Natural killer cell (primary cell): ENCODE measurements at regions not wholly inside any gene's neighbourhood (a gene's known extent, or its start where the extent isn't known, plus 50 kb on each side); places are given as distances from the start of the nearest gene placed in this dataset.
A peak's percentile ranks its signal among the peaks of the same experiment; 100 is the strongest.

Experiments
- ATAC-seq, 3 donors: fragments of 150-1000 bp in 2 of 3; fragments of 200-7000 bp in 1 of 3; cut with Tn5 transposase; 1 replicate in 1 of 3; 2 replicates in 2 of 3; pipeline ENCODE4 v1.10.0; 2021; ENCODE audit warnings: mild to moderate bottlenecking in 2 of 3, moderate library complexity in 2 of 3
- DNase-seq, 2 donors: peaks; one replicate each; pipeline versions ENCODE4 v3.0.0 to v3.0.0-alpha.2; 2013 to 2021; ENCODE audit warnings: mixed read lengths in 1 of 2
- H3K27ac ChIP-seq: one replicate; pipeline ENCODE4 v1.5.1; 2013; ENCODE audit warnings: mild to moderate bottlenecking, low read length
- H3K27me3 ChIP-seq: one replicate; pipeline ENCODE4 v1.6.1; 2013; ENCODE audit warnings: low read length; ENCODE audit not compliant: control insufficient read depth, insufficient read depth
- H3K36me3 ChIP-seq: one replicate; pipeline ENCODE4 v1.6.1; 2013; ENCODE audit warnings: low read length; ENCODE audit not compliant: control insufficient read depth, insufficient read depth
- H3K4me1 ChIP-seq: one replicate; pipeline ENCODE4 v1.6.1; 2013; ENCODE audit warnings: low read length; ENCODE audit not compliant: control insufficient read depth, insufficient read depth
- H3K4me3 ChIP-seq: one replicate; pipeline ENCODE4 v1.5.1; 2013; ENCODE audit warnings: low read length
- H3K9me3 ChIP-seq: one replicate; pipeline ENCODE4 v1.6.1; 2013; ENCODE audit warnings: low read length; ENCODE audit not compliant: control insufficient read depth, insufficient read depth
- H3K27ac Mint-ChIP-seq, 2 donors: one replicate each; pipeline ENCODE4 v1.8.0; 2022; ENCODE audit warnings: mild to moderate bottlenecking in 2 of 2, mixed read lengths in 2 of 2, moderate library complexity in 1 of 2
- H3K27me3 Mint-ChIP-seq, 2 donors: one replicate each; pipeline ENCODE4 v1.8.0; 2022; ENCODE audit warnings: low read depth in 2 of 2, mixed read lengths in 2 of 2
- H3K36me3 Mint-ChIP-seq: one replicate; pipeline ENCODE4 v1.8.0; 2022; ENCODE audit warnings: mixed read lengths
- H3K4me1 Mint-ChIP-seq, 2 donors: one replicate each; pipeline ENCODE4 v1.8.0; 2022; ENCODE audit warnings: mixed read lengths in 2 of 2
- H3K4me3 Mint-ChIP-seq: one replicate; pipeline ENCODE4 v1.8.0; 2022; ENCODE audit warnings: mild to moderate bottlenecking, moderate library complexity, mixed read lengths
- H3K9me3 Mint-ChIP-seq, 2 donors: one replicate each; pipeline ENCODE4 v1.8.0; 2022; ENCODE audit warnings: mixed read lengths in 2 of 2
- CTCF ChIP-seq: fragments of 200-600 bp; IDR thresholded peaks from one replicate; pipeline ENCODE4 v1.8.0; 2022; ENCODE audit warnings: antibody characterized with exemption
- WGBS: methylation state at CpG from one replicate; pipeline ENCODE4 v1.1.7; 2013; ENCODE audit warnings: missing lambda C conversion rate; ENCODE audit not compliant: insufficient coverage; 5-methylcytosine and 5-hydroxymethylcytosine counted together
- intact Hi-C: fragments of 100-400 bp; cut with micrococcal nuclease; formaldehyde crosslinking; loops from one replicate; pipeline ENCODE4 v1.14.2; 2022

DNA sequence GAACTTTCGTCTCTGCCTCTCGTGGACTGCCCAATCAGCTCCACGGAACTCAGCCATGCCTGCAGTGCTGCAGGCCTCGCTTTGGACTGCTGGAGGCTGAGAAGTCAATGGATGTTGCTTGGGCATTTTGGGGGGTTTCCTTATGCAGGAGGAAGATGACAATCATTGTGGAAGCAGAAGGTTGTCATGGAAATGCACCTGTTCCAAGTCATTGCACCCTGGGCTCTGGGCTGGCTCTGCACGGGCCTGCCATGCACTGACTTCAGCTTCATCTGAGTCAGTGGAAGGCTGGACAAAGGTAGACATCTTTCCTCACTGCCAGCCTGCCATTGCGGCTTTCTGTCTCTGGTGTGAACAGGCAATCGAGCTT lies 217.3 kb downstream of the RPS24 start:
- H3K27me3 ChIP-seq, result no peaks in the 10 kb centered on the region
- H3K36me3 ChIP-seq, result no peaks in the 10 kb centered on the region
- intact Hi-C loops, result no loop called here
- Mint-ChIP-seq H3K27me3 (peaks cover 18 to 36% of the 10 kb centered on the region in 2 donors), H3K4me1 (peaks cover 36 to 37% of the 10 kb centered on the region in 2 donors), H3K9me3 (no peaks in the 10 kb centered on the region), H3K36me3 (no peaks in the 10 kb centered on the region), H3K4me3 (peak overlapping the region; percentile 80), H3K27ac (no peak overlapping the region)
- H3K27ac ChIP-seq, result no peak overlapping the region
- ATAC-seq (no peak), DNase-seq (no peak)
- no peak for TF ChIP-seq CTCF
- no peaks in the 10 kb centered on the region for H3K9me3 ChIP-seq
- H3K4me1 ChIP-seq, result peaks cover 34% of the 10 kb centered on the region
- WGBS, result 88% methylated on average over 7 of the region's 7 CpGs
- H3K4me3 ChIP-seq, result no peak overlapping the region

- ATAC-seq (no peak), DNase-seq (no peak)
- Mint-ChIP-seq H3K9me3 (no peaks in the 10 kb centered on the region), H3K36me3 (no peaks in the 10 kb centered on the region), H3K4me1 (peaks cover 36 to 37% of the 10 kb centered on the region in 2 donors), H3K27me3 (peaks cover 18 to 36% of the 10 kb centered on the region in 2 donors), H3K4me3 (no peak overlapping the region), H3K27ac (no peak overlapping the region)
- 95% methylated on average over 8 of the region's 10 CpGs for WGBS
- H3K36me3 ChIP-seq, result no peaks in the 10 kb centered on the region
- H3K9me3 ChIP-seq, result no peaks in the 10 kb centered on the region
- no peak overlapping the region for H3K27ac ChIP-seq
- peaks cover 34% of the 10 kb centered on the region for H3K4me1 ChIP-seq
- H3K27me3 ChIP-seq, result no peaks in the 10 kb centered on the region
- intact Hi-C loops, result no loop called here
- no peak for TF ChIP-seq CTCF
- no peak overlapping the region for H3K4me3 ChIP-seq
These were observed 218.6 kb downstream of the RPS24 start for GRCh38 chr10:78252286-78252685.

DNA sequence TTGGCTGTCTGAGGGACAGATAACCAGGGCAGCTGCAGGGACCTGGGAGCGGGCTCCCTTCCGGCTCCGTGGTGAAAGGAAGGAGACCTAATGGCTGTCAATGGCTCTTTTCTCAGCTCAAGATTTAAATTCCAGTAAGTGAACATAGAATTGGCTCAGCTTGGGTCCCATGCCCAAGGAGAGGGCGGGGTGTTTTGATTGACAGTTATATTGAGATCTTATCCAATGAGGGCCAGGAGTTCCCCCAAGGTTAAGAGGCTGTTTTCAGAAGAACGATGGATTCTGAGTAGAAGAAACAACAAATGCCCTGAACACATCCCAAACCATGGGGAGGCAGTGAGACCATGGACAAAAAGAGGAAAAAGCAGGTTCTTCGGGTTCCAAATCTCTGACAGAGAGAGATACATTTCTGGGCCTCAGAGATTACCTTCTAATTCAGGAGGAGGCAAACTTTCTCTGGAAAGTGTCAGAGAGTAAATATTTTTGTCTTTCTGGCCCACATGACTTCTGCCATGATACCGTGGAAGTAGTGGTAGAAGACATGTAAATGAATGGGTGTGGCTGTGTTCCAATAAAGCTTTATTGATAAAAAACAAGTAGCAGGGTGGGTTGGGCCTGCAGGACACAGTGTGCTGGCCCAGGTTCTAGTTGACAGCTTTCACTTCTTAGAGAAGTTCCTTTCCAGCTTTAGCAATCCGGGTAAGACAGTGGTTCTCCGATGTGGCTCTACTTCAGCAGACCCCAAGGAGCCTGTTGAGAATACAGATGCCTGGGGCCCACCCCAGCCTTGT lies 219.6 kb downstream of the RPS24 start:
- H3K27ac Mint-ChIP-seq, result no peak overlapping the region
- no peaks in the 10 kb centered on the region for H3K27me3 ChIP-seq
- H3K36me3 Mint-ChIP-seq, result no peaks in the 10 kb centered on the region
- no peaks in the 10 kb centered on the region for H3K9me3 Mint-ChIP-seq
- peaks cover 22 to 28% of the 10 kb centered on the region in 2 donors for H3K27me3 Mint-ChIP-seq
- H3K27ac ChIP-seq, result no peak overlapping the region
- ATAC-seq (no peak), DNase-seq (no peak)
- WGBS, result 95% methylated on average over 9 of the region's 9 CpGs
- H3K4me3 Mint-ChIP-seq, result no peak overlapping the region
- peaks cover 33% of the 10 kb centered on the region for H3K4me1 ChIP-seq
- no peak overlapping the region for H3K4me3 ChIP-seq
- H3K4me1 Mint-ChIP-seq, result peaks cover 30% of the 10 kb centered on the region in 2 donors
- no peak for TF ChIP-seq CTCF
- H3K9me3 ChIP-seq, result no peaks in the 10 kb centered on the region
- H3K36me3 ChIP-seq, result no peaks in the 10 kb centered on the region
- intact Hi-C loops, result no loop called here

- Histone ChIP-seq H3K9me3 (no peaks in the 10 kb centered on the region), H3K4me1 (peaks cover 26% of the 10 kb centered on the region), H3K4me3 (no peak overlapping the region), H3K27me3 (no peaks in the 10 kb centered on the region), H3K27ac (no peak overlapping the region), H3K36me3 (no peaks in the 10 kb centered on the region)
- no peak for ATAC-seq
- no peak for DNase-seq
- intact Hi-C loops, result no loop called here
- 78% methylated on average over 3 of the region's 3 CpGs for WGBS
- no peak overlapping the region for H3K4me3 Mint-ChIP-seq
- no peak overlapping the region for H3K27ac Mint-ChIP-seq
- no peaks in the 10 kb centered on the region for H3K36me3 Mint-ChIP-seq
- H3K4me1 Mint-ChIP-seq, result peaks cover 22% of the 10 kb centered on the region in 2 donors
- H3K27me3 Mint-ChIP-seq, result peaks cover 20 to 23% of the 10 kb centered on the region in 2 donors
- TF ChIP-seq CTCF, result no peak
- H3K9me3 Mint-ChIP-seq, result no peaks in the 10 kb centered on the region
These were observed 220.3 kb downstream of the RPS24 start for GRCh38 chr10:78254013-78254412.
